Trophoblast cell (in vitro differentiated cells and primary cell): ENCODE measurements at regions not wholly inside any gene's neighbourhood (a gene's known extent, or its start where the extent isn't known, plus 50 kb on each side); places are given as distances from the start of the nearest gene placed in this dataset.

ENCODE experiments used
- DNase-seq, 2 donors: peaks; one replicate each; pipeline ENCODE4 v3.0.0-alpha.2; 2016
- H2AFZ ChIP-seq: 2 replicates; pipeline ENCODE4 v1.6.1; 2013; ENCODE audit warnings: low read length, moderate library complexity, mild to moderate bottlenecking; ENCODE audit not compliant: insufficient read depth, poor library complexity
- H2AK5ac ChIP-seq: 2 replicates; pipeline ENCODE4 v1.6.1; 2013; ENCODE audit warnings: mild to moderate bottlenecking, low read length
- H2BK120ac ChIP-seq: 2 replicates; pipeline ENCODE4 v1.6.1; 2013; ENCODE audit warnings: low read length, mild to moderate bottlenecking, moderate library complexity; ENCODE audit not compliant: insufficient read depth, poor library complexity
- H2BK12ac ChIP-seq: 2 replicates; pipeline ENCODE4 v1.6.1; 2013; ENCODE audit warnings: mild to moderate bottlenecking, low read length, moderate library complexity
- H2BK5ac ChIP-seq: 2 replicates; pipeline ENCODE4 v1.6.1; 2013; ENCODE audit warnings: low read length, low read depth, moderate library complexity, mild to moderate bottlenecking; ENCODE audit not compliant: poor library complexity
- H3K14ac ChIP-seq: 2 replicates; pipeline ENCODE4 v1.6.1; 2013; ENCODE audit warnings: mild to moderate bottlenecking, low read length
- H3K18ac ChIP-seq: 2 replicates; pipeline ENCODE4 v1.6.1; 2013; ENCODE audit warnings: mild to moderate bottlenecking, low read length
- H3K23ac ChIP-seq: 2 replicates; pipeline ENCODE4 v1.6.1; 2013; ENCODE audit warnings: low read length
- H3K27ac ChIP-seq: 2 replicates; pipeline ENCODE4 v1.5.1; 2013; ENCODE audit warnings: low read depth, mild to moderate bottlenecking, inconsistent platforms, low read length, moderate library complexity
- H3K27me3 ChIP-seq: 2 replicates; pipeline ENCODE4 v1.6.1; 2013; ENCODE audit warnings: inconsistent platforms, mild to moderate bottlenecking, low read length, moderate library complexity; ENCODE audit not compliant: insufficient read depth
- H3K36me3 ChIP-seq, 2 experiments: 1 replicate in 1 of 2; 2 replicates in 1 of 2; pipeline ENCODE4 v1.6.1; 2013; ENCODE audit warnings: low read length in 2 of 2, mild to moderate bottlenecking in 2 of 2, moderate library complexity in 1 of 2; ENCODE audit not compliant: insufficient read depth in 2 of 2, control insufficient read depth in 1 of 2
- H3K4ac ChIP-seq: 2 replicates; pipeline ENCODE4 v1.6.1; 2013; ENCODE audit warnings: low read depth, mild to moderate bottlenecking, low read length, moderate library complexity
- H3K4me1 ChIP-seq, 2 experiments: 1 replicate in 1 of 2; 2 replicates in 1 of 2; pipeline ENCODE4 v1.6.1; 2013; ENCODE audit warnings: low read length in 2 of 2, mild to moderate bottlenecking in 2 of 2, moderate library complexity in 1 of 2; ENCODE audit not compliant: insufficient read depth in 2 of 2, control insufficient read depth in 1 of 2
- H3K4me2 ChIP-seq: 2 replicates; pipeline ENCODE4 v1.6.1; 2013; ENCODE audit warnings: inconsistent platforms, mild to moderate bottlenecking, low read length, moderate library complexity
- H3K4me3 ChIP-seq: 2 replicates; pipeline ENCODE4 v1.5.1; 2013; ENCODE audit warnings: mild to moderate bottlenecking, low read depth, low read length, inconsistent platforms
- H3K79me1 ChIP-seq: one replicate; pipeline ENCODE4 v1.6.1; 2013; ENCODE audit warnings: low read length
- H3K79me2 ChIP-seq: 2 replicates; pipeline ENCODE4 v1.6.1; 2013; ENCODE audit warnings: low read length, mild to moderate bottlenecking; ENCODE audit not compliant: control insufficient read depth, insufficient read depth, poor library complexity
- H3K9ac ChIP-seq: 2 replicates; pipeline ENCODE4 v1.6.1; 2013; ENCODE audit warnings: mild to moderate bottlenecking, low read length
- H3K9me3 ChIP-seq: 2 replicates; pipeline ENCODE4 v1.6.1; 2013; ENCODE audit warnings: low read depth, mild to moderate bottlenecking, control low read depth, inconsistent platforms, low read length; ENCODE audit not compliant: insufficient read depth
- H4K12ac ChIP-seq: 2 replicates; pipeline ENCODE4 v1.6.1; 2013; ENCODE audit warnings: low read depth, mild to moderate bottlenecking, low read length, moderate library complexity
- H4K8ac ChIP-seq: 2 replicates; pipeline ENCODE4 v1.6.1; 2013; ENCODE audit warnings: low read depth, mild to moderate bottlenecking, low read length, moderate library complexity
- H4K91ac ChIP-seq: one replicate; pipeline ENCODE4 v1.6.1; 2013; ENCODE audit warnings: low read depth, mild to moderate bottlenecking, low read length, moderate library complexity
- WGBS: extraction: QIAGEN DNeasy Blood & Tissue Kit; methylation state at CpG from one replicate; pipeline ENCODE4 v1.1.7; 2013; ENCODE audit warnings: missing lambda C conversion rate; ENCODE audit not compliant: insufficient read length, insufficient coverage; ENCODE audit errors: extremely low coverage; 5-methylcytosine and 5-hydroxymethylcytosine counted together

DNA sequence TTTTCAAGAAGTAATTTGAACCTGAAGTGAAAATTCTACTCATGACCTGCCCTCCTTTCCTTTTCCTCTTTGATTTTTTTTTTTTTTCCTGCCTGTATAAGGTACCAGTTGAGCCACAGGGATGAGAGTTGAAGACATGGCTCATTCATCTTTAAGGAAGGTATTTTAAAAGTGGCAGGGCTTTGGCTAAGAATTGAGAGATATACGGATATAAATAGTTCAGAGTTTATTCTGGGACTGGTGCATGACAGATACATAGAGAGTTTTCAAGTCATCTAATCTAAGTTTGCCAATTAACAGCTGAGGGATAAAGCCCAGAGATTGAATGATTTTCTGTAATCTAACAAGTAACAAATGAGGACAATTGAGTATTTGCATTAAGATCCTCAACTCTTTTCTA, 69.8 kb downstream of the BTBD3 start:
- no peak overlapping the region for H3K23ac ChIP-seq
- WGBS = no CpG with 5 or more reads among the region's 1 CpG
- H4K91ac ChIP-seq = no peak overlapping the region
- no peak overlapping the region for H2BK12ac ChIP-seq
- H2AK5ac ChIP-seq = no peak overlapping the region
- no peaks in the 10 kb centered on the region for H3K9me3 ChIP-seq
- no peak overlapping the region for H3K4me3 ChIP-seq
- H3K14ac ChIP-seq = no peak overlapping the region
- no peaks in the 10 kb centered on the region for H3K36me3 ChIP-seq
- H2BK120ac ChIP-seq = no peak overlapping the region
- no peak overlapping the region for H3K4me2 ChIP-seq
- H3K79me2 ChIP-seq = no peaks in the 10 kb centered on the region
- H4K12ac ChIP-seq = no peak overlapping the region
- H3K9ac ChIP-seq = no peak overlapping the region
- H4K8ac ChIP-seq = no peak overlapping the region
- no peaks in the 10 kb centered on the region for H3K79me1 ChIP-seq
- DNase-seq = no peak
- H2AFZ ChIP-seq = no peak overlapping the region
- H2BK5ac ChIP-seq = no peak overlapping the region
- no peak overlapping the region for H3K18ac ChIP-seq
- no peak overlapping the region for H3K4ac ChIP-seq
- no peak overlapping the region for H3K27ac ChIP-seq
- no peaks in the 10 kb centered on the region for H3K27me3 ChIP-seq
- peaks cover 0 to 2% of the 10 kb centered on the region in 2 experiments for H3K4me1 ChIP-seq

DNA sequence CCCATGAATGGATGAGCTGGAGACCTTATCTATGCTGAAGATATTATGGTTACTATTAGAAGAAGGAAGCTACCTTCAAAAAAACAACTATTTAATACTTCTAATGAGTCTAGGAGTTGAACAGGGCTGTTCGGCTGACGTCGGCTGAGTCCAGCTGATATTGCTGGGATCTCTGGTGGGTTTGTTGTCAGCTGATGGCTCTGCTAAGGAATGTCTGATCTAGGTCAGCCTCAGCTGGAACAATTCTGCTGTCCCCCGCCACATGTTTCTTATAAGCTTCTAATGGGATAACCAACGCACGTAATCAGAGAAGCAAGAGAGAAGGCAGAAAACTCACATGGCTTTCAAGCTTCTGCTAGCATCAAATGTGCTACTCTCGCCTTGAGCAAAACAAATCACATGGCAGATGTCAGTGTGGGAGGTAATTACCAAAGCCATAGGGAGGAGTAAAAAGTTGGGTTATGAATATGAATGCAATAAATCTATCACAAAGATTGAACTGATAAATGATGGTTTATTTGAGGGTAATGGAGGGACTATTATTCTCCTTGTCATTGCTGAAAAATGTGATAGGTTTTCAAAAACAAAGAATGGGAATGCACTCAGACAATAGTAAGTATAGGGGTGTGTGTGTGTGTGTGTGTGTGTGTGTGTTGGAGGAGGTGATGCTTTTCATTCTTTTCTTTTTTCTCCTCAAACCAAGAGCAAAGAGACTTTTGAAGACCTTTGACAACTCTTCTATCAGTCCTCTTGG, 71.5 kb downstream of the BTBD3 start:
- no peak overlapping the region for H2BK12ac ChIP-seq
- H3K18ac ChIP-seq = no peak overlapping the region
- no peak overlapping the region for H3K27ac ChIP-seq
- H3K4me3 ChIP-seq = no peak overlapping the region
- WGBS = no CpG with 5 or more reads among the region's 7 CpGs
- no peaks in the 10 kb centered on the region for H3K36me3 ChIP-seq
- no peaks in the 10 kb centered on the region for H3K79me2 ChIP-seq
- H3K9me3 ChIP-seq = no peaks in the 10 kb centered on the region
- no peaks in the 10 kb centered on the region for H3K79me1 ChIP-seq
- H3K4ac ChIP-seq = no peak overlapping the region
- H4K91ac ChIP-seq = no peak overlapping the region
- no peak overlapping the region for H2BK120ac ChIP-seq
- H3K4me1 ChIP-seq = peaks cover 0 to 2% of the 10 kb centered on the region in 2 experiments
- H2AK5ac ChIP-seq = no peak overlapping the region
- H3K23ac ChIP-seq = no peak overlapping the region
- no peak overlapping the region for H4K12ac ChIP-seq
- no peaks in the 10 kb centered on the region for H3K27me3 ChIP-seq
- H2BK5ac ChIP-seq = no peak overlapping the region
- H4K8ac ChIP-seq = no peak overlapping the region
- no peak overlapping the region for H3K14ac ChIP-seq
- no peak overlapping the region for H2AFZ ChIP-seq
- no peak overlapping the region for H3K4me2 ChIP-seq
- DNase-seq = no peak
- H3K9ac ChIP-seq = no peak overlapping the region

DNA sequence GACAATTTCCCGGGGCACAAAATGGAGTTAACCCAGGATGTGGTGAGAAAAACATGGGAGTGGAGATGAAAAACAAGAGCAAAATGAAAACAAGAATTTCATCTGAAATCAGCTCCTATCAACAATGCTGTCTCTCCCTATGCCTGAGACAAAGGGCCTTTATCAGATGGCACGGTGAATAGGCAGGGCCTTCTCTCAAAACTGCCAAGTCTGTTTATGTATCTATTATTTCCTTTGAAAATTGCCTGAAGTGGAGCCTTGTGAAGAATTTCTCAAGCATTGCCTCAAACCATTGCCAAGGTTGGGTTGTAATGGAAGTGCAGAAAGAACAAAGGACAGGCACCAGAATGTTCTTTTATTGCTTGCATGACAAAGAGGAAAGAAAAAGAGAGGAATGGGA, 74.7 kb downstream of the BTBD3 start:
- WGBS = no CpG with 5 or more reads among the region's 2 CpGs
- Histone ChIP-seq H2BK120ac (no peak overlapping the region), H3K9me3 (no peaks in the 10 kb centered on the region), H3K9ac (no peak overlapping the region), H3K4ac (no peak overlapping the region), H3K79me1 (no peaks in the 10 kb centered on the region), H4K91ac (no peak overlapping the region), H4K8ac (no peak overlapping the region), H2BK5ac (no peak overlapping the region), H3K23ac (no peak overlapping the region), H3K27me3 (no peaks in the 10 kb centered on the region), H2AK5ac (no peak overlapping the region), H3K18ac (no peak overlapping the region), H3K79me2 (no peaks in the 10 kb centered on the region), H3K14ac (no peak overlapping the region), H3K4me2 (no peak overlapping the region), H3K4me3 (no peak overlapping the region), H3K27ac (no peak overlapping the region), H3K36me3 (no peaks in the 10 kb centered on the region), H3K4me1 (peaks cover 0 to 2% of the 10 kb centered on the region in 2 experiments), H2AFZ (no peak overlapping the region), H2BK12ac (no peak overlapping the region), H4K12ac (no peak overlapping the region)
- DNase-seq = no peak

DNA sequence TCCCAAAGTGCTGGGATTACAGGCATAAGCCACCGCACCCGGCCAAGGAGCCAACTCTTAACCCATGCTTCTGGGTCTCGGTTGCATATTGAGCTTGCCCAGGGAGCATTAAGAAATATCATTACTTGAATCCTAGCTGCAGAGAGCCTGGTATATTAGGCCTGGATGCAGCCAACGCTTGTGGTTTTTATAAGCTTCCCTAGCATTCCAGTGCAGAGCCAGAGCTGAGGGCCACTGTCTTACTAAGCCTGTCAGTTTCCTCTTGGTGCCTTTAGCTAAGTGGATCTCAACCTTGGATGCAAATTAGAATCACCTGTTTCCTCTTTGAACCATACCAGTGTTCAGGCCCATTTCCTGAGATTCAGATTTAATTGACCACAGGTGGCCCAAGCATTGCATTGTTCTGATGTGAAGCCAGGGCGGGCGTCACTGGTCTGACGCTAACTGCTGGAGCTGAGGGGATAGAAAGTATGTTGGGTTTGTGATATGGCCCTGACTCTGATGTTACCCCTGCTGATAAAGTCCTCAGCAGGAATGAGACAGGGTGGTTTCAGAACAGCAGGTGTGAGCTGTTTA, 76.3 kb downstream of the BTBD3 start:
- Histone ChIP-seq H3K18ac (no peak overlapping the region), H4K91ac (no peak overlapping the region), H3K4me1 (peaks cover 0 to 2% of the 10 kb centered on the region in 2 experiments), H3K4me2 (no peak overlapping the region), H3K9me3 (no peaks in the 10 kb centered on the region), H2BK5ac (no peak overlapping the region), H4K12ac (no peak overlapping the region), H3K27ac (no peak overlapping the region), H3K14ac (no peak overlapping the region), H2AFZ (no peak overlapping the region), H3K36me3 (no peaks in the 10 kb centered on the region), H3K23ac (no peak overlapping the region), H4K8ac (no peak overlapping the region), H3K9ac (no peak overlapping the region), H3K4ac (no peak overlapping the region), H3K79me2 (no peaks in the 10 kb centered on the region), H2BK12ac (no peak overlapping the region), H2AK5ac (no peak overlapping the region), H3K27me3 (no peaks in the 10 kb centered on the region), H2BK120ac (no peak overlapping the region), H3K4me3 (no peak overlapping the region), H3K79me1 (no peaks in the 10 kb centered on the region)
- no peak for DNase-seq
- no CpG with 5 or more reads among the region's 7 CpGs for WGBS
